ENCODE measurements at regions not wholly inside any gene's neighbourhood (a gene's known extent, or its start where the extent isn't known, plus 50 kb on each side); places are given as distances from the start of the nearest gene placed in this dataset.

DNA sequence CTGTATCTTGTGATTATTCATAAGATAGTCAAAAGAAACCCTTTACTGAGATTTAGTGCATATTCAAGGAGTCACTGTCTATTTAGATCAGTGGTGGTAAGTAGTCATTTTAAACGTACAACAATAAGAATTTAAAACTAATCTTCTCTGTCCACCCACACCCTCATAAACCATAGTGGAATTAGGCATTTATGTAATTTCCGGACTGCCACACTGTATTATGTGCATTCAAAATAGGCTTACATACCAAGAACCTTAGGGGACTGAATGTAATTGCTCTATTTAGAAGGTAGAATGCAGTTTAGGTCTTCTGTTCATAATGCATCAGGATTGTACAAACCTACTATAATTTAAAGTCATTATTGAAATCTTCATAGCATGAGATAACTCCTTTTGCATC lies 685.4 kb downstream of the TENT5A start:
- no peaks in the 10 kb centered on the region for H3K36me3 ChIP-seq (ENCODE audit: control insufficient read depth, insufficient read depth, low read length)
- no peak for DNase-seq (ENCODE audit: extremely low read depth, insufficient read length)
- H3K4me3 ChIP-seq (replicated peaks; ENCODE audit: low read depth, low read length): no peak overlapping the region
- H3K27me3 ChIP-seq (replicated peaks; ENCODE audit: control insufficient read depth, insufficient read depth, low read length): no peaks in the 10 kb centered on the region
- TF ChIP-seq, protein P1, sequence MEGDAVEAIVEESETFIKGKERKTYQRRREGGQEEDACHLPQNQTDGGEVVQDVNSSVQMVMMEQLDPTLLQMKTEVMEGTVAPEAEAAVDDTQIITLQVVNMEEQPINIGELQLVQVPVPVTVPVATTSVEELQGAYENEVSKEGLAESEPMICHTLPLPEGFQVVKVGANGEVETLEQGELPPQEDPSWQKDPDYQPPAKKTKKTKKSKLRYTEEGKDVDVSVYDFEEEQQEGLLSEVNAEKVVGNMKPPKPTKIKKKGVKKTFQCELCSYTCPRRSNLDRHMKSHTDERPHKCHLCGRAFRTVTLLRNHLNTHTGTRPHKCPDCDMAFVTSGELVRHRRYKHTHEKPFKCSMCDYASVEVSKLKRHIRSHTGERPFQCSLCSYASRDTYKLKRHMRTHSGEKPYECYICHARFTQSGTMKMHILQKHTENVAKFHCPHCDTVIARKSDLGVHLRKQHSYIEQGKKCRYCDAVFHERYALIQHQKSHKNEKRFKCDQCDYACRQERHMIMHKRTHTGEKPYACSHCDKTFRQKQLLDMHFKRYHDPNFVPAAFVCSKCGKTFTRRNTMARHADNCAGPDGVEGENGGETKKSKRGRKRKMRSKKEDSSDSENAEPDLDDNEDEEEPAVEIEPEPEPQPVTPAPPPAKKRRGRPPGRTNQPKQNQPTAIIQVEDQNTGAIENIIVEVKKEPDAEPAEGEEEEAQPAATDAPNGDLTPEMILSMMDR (IDR thresholded peaks at IDR 0.05; ENCODE audit: insufficient read depth, low read length, poor library complexity, severe bottlenecking): no peak

DNA sequence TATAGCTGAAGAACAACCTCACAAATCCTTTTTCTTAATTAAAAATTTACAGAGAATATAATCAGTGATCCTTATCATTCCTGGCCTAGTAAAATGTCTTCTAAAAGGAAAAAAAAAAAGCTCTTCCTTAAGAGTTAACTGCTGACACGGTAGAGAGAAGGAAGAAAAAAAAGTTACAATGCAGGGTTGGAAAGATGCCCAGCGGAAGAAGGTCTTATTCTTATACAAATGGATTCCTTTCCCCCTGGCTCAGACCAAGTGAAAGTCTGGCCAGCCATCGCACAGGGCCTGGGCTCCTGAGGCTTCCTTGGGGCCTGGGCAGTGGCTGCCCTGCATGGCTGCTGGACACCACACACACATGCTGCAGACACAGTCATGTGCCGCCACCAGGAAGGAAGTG lies 688.6 kb downstream of the TENT5A start:
- H3K27me3 ChIP-seq (replicated peaks; ENCODE audit: control insufficient read depth, insufficient read depth, low read length): no peaks in the 10 kb centered on the region
- no peaks in the 10 kb centered on the region for H3K36me3 ChIP-seq (ENCODE audit: control insufficient read depth, insufficient read depth, low read length)
- TF ChIP-seq, protein P1 (IDR thresholded peaks at IDR 0.05; ENCODE audit: insufficient read depth, low read length, poor library complexity, severe bottlenecking): no peak
- H3K4me3 ChIP-seq (replicated peaks; ENCODE audit: low read depth, low read length): no peak overlapping the region
- DNase-seq (ENCODE audit: extremely low read depth, insufficient read length): no peak

DNA sequence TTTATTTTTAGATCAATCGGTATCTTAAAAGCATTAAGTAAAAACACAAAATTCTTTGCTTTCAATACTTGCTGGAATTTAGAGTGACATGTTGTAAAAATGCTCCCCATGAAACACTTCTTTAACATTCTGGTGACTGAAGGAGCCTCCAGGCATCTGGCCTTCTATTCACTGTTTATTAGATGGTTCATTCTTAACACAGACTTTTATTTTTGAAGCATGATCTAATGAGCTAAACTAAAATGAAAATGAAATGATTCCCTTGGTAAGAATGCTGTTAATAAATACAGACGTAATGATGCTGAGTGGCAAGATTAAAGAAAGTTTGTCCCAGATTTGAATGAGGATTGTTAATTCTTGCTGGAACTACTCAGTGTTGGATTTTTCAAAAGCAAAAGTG lies 698.4 kb downstream of the TENT5A start:
- TF ChIP-seq, protein P1 (IDR thresholded peaks at IDR 0.05; ENCODE audit: insufficient read depth, low read length, poor library complexity, severe bottlenecking): no peak
- no peak for DNase-seq (ENCODE audit: extremely low read depth, insufficient read length)
- no peak overlapping the region for H3K4me3 ChIP-seq (replicated peaks; ENCODE audit: low read depth, low read length)
- H3K27me3 ChIP-seq (replicated peaks; ENCODE audit: control insufficient read depth, insufficient read depth, low read length): no peaks in the 10 kb centered on the region
- H3K36me3 ChIP-seq (ENCODE audit: control insufficient read depth, insufficient read depth, low read length): no peaks in the 10 kb centered on the region

DNA sequence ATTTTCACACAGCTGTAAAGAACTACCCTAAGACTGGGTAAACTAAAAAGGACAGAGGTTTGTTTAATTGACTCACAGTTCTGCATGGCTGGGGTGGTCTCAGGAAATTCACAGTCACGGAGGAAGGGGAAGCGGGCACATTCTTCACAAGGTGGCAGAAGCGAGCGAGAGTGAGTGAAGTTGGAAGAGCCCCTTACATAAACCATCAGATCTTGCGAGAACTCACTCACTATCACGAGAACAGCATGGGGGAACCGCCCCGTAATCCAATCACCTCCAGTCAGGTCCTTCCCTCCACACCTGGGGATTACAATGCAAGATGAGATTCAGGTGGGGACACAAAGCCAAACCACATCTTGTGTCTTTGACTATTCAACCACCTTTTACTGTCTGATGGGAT lies 700.5 kb downstream of the TENT5A start:
- H3K4me3 ChIP-seq (replicated peaks; ENCODE audit: low read depth, low read length): no peak overlapping the region
- DNase-seq (ENCODE audit: extremely low read depth, insufficient read length): no peak
- no peaks in the 10 kb centered on the region for H3K27me3 ChIP-seq (replicated peaks; ENCODE audit: control insufficient read depth, insufficient read depth, low read length)
- no peaks in the 10 kb centered on the region for H3K36me3 ChIP-seq (ENCODE audit: control insufficient read depth, insufficient read depth, low read length)
- TF ChIP-seq, protein P1 (IDR thresholded peaks at IDR 0.05; ENCODE audit: insufficient read depth, low read length, poor library complexity, severe bottlenecking): no peak

DNA sequence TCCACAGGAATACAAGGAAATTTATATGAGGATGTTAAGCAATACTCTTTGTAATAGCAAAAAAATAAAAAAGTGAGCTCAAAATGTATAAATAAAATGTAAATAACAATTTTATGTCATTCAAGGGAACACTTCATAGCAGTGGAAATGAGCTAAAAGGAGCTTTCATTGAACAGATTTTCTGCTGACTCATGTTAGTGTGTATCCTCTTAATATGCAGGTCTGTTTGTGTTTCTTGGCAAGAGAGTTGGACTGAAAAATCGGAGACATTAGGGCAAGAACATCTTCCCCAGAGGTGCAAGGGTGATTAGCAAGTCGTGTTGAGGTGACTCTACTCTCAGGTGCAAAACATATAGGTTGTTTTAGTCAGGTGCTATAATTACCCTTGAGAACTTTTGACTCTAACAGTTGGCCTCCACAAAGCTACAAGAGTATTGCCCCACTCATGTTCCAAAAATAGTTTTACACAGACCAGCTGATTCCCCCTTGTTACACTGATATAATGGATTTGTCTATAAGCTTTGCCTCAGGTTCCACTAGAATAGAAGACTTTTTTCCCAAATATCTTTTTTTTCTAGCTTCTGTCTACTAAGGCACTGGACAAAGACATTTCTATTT lies 702.9 kb downstream of the TENT5A start:
- TF ChIP-seq, protein P1 (IDR thresholded peaks at IDR 0.05; ENCODE audit: insufficient read depth, low read length, poor library complexity, severe bottlenecking): no peak
- no peak for DNase-seq (ENCODE audit: extremely low read depth, insufficient read length)
- Histone ChIP-seq H3K36me3 (ENCODE audit: control insufficient read depth, insufficient read depth, low read length) (no peaks in the 10 kb centered on the region), H3K4me3 (replicated peaks; ENCODE audit: low read depth, low read length) (no peak overlapping the region), H3K27me3 (replicated peaks; ENCODE audit: control insufficient read depth, insufficient read depth, low read length) (no peaks in the 10 kb centered on the region)

DNA sequence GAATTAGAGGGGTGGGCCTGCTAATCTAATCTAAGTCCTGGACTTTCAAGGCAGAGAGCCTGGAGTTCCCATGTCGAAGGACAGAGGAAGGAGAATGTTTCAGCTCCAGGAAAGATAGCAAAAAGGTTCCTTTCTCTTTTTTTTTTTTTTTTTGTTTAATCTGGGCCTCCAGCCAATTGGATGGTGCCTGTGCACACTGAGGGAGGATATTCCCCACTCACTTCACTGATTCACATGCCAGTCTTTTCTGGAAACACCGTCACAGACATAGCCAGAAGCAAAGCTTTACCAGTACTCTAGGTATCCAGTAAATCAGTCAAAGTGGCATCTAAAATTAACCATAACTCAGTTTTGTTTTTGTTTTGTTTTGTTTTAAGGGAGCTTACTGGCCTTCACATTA lies 721.1 kb downstream of the TENT5A start:
- no peaks in the 10 kb centered on the region for H3K36me3 ChIP-seq (ENCODE audit: control insufficient read depth, insufficient read depth, low read length)
- no peak overlapping the region for H3K4me3 ChIP-seq (replicated peaks; ENCODE audit: low read depth, low read length)
- DNase-seq (ENCODE audit: extremely low read depth, insufficient read length): no peak
- TF ChIP-seq, protein P1 (IDR thresholded peaks at IDR 0.05; ENCODE audit: insufficient read depth, low read length, poor library complexity, severe bottlenecking): no peak
- H3K27me3 ChIP-seq (replicated peaks; ENCODE audit: control insufficient read depth, insufficient read depth, low read length): no peaks in the 10 kb centered on the region
